ENCODE measurements at regions not wholly inside any gene's neighbourhood (a gene's known extent, or its start where the extent isn't known, plus 50 kb on each side); places are given as distances from the start of the nearest gene placed in this dataset.

DNA sequence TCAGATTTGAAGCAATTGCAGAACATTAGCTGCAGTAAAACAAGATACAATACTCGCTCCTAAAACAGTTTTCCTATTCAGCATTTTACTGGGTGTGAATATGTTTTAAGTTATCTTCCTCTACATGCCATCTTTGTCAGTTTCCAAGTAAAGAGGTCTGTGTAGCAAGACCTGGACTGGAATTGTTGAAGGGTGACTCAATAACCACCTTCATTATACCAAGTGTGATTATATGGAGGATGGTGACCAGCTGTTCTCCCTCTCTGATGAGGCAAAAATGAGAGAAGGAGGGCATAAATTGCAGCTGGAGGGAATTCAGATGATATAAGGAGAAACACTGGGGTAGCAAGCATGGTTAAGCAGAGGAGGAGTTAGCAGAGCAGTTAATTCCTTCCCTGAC, 922.1 kb upstream of the SLIT2 start:
- TF ChIP-seq, protein P1, sequence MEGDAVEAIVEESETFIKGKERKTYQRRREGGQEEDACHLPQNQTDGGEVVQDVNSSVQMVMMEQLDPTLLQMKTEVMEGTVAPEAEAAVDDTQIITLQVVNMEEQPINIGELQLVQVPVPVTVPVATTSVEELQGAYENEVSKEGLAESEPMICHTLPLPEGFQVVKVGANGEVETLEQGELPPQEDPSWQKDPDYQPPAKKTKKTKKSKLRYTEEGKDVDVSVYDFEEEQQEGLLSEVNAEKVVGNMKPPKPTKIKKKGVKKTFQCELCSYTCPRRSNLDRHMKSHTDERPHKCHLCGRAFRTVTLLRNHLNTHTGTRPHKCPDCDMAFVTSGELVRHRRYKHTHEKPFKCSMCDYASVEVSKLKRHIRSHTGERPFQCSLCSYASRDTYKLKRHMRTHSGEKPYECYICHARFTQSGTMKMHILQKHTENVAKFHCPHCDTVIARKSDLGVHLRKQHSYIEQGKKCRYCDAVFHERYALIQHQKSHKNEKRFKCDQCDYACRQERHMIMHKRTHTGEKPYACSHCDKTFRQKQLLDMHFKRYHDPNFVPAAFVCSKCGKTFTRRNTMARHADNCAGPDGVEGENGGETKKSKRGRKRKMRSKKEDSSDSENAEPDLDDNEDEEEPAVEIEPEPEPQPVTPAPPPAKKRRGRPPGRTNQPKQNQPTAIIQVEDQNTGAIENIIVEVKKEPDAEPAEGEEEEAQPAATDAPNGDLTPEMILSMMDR (IDR thresholded peaks at IDR 0.05), result no peak
- no peak for TF ChIP-seq POLR2A (IDR thresholded peaks at IDR 0.05)
